GM18520 (cell line): ENCODE measurements at regions not wholly inside any gene's neighbourhood (a gene's known extent, or its start where the extent isn't known, plus 50 kb on each side); places are given as distances from the start of the nearest gene placed in this dataset.
A peak's percentile ranks its signal among the peaks of the same experiment; 100 is the strongest.

Experiments used
- ATAC-seq: cut with Tn5 transposase; IDR thresholded peaks from one replicate; pipeline ENCODE4 v1.9.1; 2021; ENCODE audit not compliant: unreplicated experiment

DNA sequence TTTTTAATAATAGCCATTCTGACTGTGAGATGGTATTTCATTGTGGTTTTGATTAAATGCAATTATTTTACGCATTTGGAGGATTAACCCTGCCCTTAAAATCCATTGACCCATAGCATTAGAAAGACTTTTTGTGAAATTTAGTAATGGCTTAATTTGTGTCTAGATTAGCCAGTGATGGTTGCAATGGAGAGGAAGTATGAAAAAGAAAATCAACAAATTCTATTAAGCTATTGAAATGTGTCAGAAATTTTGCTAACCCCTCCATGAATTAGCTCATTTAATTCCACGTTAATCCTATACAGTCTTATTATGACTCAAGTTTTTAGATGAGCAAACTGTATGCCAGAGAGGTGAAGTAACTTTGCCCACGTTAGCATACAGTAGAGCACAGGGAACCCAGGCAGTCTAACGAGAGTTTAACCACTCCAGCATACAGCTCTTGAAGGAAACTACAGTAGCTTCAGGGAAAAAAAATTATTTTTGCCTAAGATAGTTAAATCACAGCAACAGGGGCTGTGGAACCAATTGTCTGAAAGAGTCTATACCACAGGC lies 158.2 kb upstream of the PPP2R2B start:
- ATAC-seq, result no peak

DNA sequence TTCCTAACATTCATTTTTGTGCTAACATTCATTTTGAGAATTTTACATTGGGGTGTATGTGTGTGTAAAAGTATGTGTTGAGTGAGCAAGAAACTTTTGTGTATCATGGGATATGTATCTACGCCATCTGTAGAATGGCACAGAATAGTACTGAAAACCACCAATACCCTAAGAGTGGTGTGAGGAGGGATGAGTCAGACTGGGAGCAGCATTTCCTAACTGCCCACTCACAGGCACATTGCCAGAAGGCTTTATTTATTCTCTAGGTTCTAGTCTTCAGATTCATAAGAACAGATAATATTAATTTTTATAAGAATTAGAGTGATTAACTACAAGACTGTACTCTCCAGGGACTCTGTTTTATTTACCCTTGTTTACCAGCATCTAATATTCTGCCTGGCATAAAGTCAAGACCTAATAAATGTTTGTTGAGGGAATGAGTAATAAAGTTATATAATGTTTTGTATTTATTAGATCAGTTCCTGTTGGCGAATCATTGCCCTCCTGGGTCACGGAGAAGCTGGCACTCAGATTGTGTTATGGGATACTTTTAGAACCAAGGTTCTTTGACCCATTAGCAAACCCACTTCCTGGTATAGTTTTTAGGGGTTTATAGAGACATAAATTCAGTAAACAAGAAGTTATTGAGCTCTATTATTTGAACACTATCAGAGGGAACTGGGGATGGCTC lies 159.1 kb upstream of the PPP2R2B start:
- no peak for ATAC-seq

DNA sequence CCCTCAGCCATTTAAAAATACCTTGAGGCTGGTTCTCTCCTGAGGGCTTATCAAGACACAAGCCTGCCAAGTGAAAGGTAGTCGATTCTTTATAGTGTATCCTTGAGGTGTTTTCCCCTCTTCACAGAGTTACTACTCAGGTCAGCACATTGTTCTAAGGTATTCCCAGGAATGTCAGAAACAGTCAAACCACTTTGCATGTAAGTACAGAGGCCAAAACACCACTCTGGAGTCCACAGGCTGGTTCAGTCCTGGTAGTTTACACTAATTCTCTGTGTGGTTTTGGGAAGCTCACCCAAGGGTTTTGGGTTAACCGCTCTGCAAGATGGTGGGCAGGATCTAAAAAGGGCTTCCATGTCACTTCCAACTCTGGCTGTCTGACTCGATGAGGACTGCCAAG lies 162.3 kb upstream of the PPP2R2B start:
- ATAC-seq, result no peak

DNA sequence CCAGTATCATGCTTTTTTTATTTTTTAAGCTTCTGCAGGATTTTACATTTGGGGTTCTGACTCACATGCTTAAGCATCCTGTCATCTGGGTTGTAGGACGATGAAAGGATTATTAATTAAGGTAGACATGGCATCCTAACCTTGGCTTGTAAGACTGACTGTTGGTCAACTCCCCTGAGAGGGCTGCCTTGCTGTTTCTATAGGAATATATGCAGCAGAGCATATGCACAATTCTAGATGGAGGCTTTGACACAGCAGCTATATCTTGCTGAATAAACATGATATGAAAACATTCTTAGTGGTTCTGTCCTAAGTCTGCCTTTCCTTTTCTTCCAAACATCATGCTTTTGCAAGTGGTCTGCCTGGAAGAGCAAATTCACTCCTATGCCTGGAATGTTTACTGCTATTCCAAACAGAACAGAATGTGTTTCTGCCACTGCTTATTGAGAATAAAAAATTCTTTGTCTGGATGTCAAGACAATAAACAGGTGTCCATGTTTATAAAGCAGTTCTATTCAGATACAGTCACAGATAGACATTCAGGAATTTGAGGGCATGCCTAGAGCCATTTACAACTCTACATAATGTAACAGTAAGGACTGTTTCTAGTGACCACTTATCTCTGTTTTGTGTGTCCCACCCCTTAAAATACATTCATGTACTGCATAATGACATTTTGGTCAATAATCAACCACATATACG lies 166.2 kb upstream of the PPP2R2B start:
- ATAC-seq, result no peak

DNA sequence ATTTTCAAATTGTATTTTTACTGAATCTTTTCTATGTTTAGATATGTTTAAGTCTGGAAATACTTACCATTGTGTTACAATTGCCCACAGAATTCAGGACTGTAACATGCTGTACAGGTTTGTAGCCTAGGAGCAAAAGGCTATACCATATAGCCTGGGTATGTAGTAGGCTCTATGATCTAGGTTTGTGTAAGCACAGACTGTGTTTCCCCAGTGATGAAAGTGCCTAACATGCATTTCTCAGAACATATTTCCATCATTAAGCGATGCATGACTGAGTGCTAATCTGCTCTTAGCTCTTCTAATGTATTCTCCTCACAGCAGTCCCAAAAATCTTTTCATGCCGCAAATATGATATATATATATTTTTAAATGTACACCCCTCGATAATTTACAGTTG lies 166.7 kb upstream of the PPP2R2B start:
- no peak for ATAC-seq

DNA sequence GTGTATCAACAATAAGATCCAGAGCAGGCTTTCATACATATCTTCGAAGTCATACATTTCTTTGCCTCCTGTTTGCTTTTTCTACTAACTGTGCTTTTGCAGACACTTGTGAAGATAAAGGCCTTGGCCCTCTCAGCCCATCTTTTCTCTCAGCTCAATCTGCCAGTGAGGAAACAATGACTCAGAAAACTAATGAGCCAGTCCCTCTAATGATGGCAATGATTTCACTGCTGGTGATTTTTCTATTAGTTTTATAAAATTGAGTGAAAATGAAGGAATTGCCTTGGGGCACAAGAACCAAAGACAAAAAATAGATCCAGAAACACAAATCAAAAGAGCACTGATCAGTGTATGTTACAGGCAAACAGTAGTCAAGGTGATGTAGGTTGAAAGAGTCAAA lies 167.7 kb upstream of the PPP2R2B start:
- ATAC-seq, result no peak

DNA sequence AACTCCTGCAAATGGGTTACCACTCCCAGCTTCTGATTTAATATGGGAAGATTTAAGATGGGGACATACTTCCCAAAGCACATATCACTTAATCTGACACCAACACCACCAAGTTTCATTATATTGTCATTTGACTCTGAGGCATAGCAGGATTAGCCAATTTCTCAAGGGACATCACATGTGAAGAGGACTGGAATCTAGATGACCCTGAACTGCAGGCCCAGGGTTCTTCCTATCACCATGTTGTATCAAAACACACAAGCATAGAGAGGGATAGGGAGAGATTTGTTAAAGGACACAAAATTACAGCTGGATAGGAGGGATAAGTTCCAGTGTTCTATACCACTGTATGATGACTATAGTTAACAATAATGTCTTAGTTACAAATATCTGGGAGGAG lies 168.3 kb upstream of the PPP2R2B start:
- ATAC-seq, result no peak

DNA sequence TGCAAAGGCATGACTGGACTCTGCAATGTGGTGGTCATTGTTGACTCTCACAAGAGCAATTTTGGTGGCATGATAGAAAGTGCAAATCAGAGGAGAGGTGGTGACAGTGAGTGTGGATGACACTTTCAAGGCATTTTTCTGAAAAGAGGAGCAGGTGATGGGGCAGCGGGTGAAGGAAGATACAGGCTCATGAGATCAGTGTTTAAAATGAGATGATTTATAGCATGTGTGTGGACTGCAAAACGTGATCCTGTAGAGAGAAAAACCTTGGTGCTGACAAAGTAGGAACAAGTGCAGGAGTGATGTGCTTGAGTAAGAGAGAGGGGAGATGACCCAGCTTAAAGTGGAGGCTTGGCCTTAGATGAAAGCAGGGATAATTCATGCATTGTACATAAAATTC lies 171.2 kb upstream of the PPP2R2B start:
- ATAC-seq, result no peak

DNA sequence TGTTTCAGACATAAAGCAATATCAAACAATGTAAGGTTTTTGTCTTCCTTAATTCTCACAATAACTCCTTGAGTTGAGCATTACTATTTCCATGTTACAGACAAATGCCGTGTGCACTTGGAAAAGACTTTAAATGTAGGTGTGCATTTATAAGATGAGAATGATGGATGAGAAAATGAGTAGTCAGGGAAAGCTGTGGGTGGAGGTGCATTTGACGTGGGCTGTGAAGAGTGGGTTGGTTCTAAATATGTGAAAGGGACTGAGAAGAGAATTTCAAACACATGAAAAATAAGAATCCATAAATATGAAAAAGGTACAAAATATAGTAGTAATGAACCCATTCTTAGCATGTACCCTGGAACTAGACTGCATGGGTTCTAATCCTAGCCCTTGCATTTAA lies 171.6 kb upstream of the PPP2R2B start:
- no peak for ATAC-seq

DNA sequence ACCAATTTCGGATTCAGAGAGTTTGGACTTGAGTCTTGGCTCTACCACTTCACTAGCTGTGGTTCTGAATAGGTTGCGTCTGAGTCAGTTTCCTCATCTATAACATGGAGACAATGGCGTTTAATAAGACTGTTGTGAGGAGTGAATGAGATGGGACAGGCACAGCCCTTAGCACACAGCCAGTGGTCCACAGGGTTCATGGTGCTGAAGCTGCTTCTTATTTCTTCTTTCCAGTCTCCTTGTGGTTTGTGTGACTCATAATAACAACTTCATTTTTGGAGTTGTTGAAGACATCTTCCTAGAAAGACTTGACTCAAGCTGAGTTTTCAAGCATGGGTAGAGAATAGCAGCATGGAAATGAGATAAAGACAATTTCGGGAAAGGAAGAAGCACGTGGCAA lies 172.6 kb upstream of the PPP2R2B start:
- ATAC-seq, result no peak

DNA sequence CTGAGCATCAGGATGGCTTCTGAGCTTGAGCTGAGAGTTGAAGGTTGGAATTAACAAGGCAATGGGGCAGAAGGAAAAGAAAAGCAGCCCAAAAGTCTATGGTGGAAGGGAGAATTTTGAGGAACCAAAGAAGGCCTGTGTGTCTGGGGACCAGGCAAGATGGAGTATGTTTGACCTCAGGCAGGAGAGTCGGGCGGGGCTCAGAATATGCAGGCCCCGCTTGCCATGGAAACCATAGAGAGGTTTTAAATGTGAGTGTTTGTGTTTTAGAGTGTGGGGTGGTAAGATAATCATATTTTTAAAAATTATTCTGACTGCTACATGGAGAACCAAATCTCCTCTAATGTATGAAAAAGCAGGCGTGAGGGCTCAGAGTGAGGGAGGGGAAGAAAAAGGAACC lies 174.0 kb upstream of the PPP2R2B start:
- ATAC-seq, result no peak

DNA sequence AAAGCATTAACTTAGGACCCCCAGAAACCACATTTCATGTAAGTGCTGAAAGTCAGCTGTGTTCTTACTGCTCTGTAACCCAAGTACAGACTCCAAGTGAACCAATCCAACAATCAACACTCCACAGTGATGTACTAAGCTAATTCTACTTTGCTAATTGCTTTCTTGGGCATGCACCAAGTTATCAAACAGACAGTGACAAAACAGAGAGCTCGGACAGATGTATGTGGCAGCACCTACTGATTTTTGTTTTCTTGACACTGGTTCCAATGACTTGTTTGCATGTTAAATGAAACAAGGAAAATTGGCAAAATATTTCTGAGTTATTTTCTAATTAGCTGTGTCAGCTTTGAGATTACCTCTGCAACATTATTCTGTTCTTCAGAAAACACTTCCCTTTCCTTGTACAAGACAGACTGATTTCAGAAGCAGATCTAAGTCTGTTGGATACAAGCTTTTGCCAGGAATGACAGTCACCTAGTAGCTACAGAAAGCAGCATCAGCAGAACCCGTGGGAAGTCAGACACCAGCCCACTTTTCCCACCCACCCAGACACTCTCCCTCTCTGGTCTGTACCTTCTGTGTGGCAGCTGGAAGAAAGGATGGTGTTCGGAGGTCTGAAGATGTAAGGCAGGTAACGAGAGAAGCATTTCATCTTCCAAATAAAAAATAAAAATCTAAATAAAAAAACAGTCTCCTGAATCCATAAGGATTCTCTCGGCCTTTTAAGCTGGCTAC lies 176.7 kb upstream of the PPP2R2B start:
- no peak for ATAC-seq

DNA sequence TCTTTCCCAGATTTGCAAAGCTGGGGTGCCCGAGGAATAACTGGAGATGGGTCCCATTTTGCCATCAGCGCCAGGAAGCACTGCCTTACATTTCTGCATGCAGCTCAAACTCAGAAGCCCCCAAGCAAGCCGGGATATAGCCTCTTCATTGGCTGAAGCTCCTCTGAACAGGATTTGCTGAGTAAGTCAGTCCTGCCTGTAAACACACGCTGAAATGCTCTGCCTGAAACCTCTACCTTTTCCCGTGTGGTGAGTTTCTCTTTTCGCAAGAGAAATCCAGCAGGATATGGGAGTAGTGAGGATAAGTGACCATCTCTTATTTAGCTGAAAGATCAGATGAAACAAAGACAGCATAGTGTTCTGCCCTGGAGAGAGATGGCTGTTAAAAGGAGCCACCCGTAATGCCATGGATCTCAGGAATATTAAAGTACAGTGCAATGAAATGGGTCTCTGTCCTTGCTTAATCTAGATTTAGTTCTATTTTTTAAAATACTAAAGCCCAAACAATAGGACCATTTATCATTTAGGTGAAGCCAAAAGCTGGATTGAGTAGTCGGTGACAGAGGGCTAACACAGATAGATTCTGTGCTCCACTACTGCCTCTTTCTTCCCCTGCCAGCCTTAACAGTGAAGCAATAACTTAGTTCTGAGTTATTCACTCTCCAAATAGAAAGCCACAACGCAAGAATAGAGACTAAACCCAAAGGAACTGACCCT lies 177.5 kb upstream of the PPP2R2B start:
- ATAC-seq, result no peak

DNA sequence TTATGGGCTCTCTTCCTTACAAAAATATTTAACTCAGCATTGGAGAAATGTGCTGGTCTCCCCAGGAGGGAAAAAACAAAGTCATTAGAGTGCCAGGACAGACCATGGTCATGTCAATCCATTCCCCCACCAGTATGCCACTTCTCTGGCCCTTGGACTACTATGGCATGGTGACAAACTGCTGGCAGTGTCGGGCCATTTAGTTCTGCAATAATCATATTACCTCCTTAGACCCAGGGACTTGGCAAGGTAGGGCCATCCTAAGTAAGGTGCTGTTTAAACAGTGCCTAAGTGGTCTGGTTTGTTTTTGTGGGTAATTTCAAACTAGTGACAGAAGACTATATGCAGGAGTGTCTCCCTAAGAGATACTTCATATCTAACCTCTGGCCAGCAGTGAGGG lies 177.8 kb upstream of the STK32A start:
- no peak for ATAC-seq

DNA sequence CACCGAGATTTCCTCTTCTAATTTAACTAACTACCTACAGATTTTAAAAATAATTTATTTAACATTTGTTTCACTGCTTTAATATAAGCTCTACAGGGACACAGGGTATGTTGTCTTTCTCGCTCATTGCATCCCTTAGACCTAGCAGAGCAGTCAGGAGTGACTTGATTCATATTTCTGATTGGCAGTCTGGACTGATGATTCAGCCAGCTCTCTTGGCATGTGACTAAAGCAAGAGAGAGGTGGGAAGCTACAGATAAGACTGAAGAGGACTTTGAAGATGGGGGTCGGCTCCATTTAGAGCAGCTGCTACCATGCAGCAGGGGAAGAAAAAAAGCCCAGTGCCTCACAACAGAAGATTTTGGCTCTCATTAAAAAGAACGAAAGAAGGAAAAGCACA lies 173.4 kb upstream of the STK32A start:
- no peak for ATAC-seq

DNA sequence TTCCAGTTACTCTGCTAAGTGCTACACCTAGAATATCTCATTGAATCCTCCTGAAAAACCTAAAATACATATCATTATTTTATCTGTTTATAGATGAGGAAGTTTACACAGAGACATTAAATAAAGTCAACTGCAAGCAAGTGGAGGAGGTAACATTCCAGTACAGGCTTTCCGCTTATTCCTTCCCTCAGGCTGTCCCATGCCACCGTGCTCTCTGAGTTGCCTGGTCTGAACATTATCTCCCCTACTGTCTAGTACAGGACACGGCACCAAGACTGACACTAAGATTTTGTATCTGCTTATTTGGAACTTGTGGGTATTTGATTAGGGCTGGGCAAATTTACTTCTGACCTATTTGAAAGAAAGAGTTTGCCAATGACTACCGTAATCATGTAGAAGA lies 172.4 kb upstream of the STK32A start:
- ATAC-seq, result no peak

DNA sequence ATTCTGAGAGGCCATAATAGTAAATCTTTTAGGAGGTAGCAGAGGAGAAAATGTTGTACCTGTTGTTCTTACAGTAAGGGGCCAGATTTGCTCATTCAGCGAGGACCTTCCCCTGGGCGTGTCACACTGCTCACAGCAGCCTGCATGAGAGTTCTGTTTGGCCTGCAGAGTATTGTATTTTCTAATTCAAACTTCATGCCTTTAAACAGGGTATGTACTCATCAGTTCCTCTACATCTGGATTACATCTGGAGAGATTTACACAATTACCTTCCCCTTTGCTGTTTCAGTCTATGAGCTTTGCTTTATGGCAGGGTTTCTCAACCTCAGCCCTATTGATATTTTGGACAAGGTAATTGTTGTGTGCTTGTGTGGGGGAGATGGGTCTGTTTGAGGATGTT lies 170.9 kb upstream of the STK32A start:
- ATAC-seq, result no peak

DNA sequence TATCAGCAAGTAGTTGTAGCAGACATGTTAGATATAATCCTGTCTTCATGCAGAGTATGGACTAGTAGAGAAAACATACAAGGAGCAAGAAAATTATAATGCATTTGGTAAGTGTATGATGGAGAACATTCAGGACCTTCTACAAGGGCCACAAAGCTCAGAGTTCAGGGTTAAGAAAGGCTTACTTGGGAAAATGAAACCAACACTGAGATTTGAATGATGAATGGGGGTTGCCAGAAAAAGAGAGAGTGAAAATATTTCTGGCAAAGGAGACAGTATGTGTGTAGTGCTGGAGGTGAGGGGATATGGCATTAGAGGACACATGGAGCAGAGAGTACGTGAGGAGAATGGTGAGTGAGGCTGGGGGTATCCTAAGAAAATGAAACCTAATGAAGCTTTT lies 169.8 kb upstream of the STK32A start:
- ATAC-seq, result peak; percentile 48

DNA sequence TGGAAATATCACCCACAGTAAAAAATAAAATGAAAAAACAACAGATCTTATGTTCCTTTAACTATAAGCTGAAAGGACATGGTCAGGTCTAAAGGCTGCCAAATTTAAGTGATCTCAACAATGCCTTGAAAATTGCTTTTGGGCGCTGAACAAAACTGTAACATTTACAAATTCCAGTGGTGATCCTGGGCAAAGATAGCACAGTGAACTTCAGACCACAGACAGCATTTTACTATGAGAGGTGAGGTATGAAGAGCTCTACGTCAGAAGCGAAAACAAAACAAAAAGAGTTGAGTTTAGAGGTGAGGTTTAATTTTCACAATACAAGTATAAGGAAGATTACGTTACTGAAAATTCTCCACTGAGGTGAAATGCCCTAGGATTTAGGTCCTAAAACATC lies 165.8 kb upstream of the STK32A start:
- ATAC-seq, result no peak

DNA sequence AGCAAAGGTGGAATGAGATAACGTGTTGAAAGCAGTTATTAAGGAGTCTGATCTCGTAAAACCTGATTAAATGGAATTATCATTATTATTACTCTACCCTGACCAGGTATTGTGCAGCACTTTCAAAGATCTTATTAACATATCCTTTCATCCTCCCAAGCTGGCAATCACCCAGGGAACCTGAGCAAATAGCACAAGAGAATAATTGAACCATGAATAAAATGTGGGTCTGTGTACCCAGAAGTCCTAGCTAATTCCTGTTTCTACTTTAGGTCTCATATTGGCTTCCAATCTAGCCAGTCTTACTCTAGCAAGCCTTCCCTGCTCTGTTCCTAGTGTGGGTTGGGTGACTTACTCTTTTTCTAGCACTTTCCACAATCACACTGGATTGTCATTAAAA lies 162.2 kb upstream of the STK32A start:
- no peak for ATAC-seq

DNA sequence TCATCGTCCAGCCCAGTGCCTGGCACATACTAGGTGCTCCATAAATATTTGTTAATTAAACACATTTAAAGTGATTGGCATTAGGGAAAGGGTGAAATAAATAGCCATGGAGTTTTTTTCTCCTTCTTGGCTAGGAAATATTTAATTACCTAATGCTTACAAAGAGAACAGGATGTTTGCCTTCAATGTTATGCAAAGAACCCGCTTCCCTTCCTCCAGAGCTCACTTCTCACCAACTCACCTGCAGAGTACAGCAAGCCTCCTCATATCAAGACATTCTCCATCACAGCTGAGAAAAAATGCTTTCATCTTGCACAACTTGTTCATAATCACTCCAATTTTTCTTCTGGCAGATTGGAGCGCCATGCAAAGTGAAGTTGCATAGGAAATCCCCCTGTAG lies 161.7 kb upstream of the STK32A start:
- no peak for ATAC-seq
